GM21786 (cell line): ENCODE measurements at regions not wholly inside any gene's neighbourhood (a gene's known extent, or its start where the extent isn't known, plus 50 kb on each side); places are given as distances from the start of the nearest gene placed in this dataset.
"Not testable (repeated sequence)": the region's sequence is repeated elsewhere in the genome, so short reads cannot be mapped to it uniquely, and the experiment has no call there.

Experiments
- ATAC-seq: cut with Tn5 transposase; IDR thresholded peaks from one replicate; pipeline ENCODE4 v1.9.1; 2021; ENCODE audit not compliant: unreplicated experiment

- not testable (repeated sequence) for ATAC-seq
Observed at GRCh38 chr1:83481284-83481683, 517.6 kb downstream of the TTLL7 start.

DNA sequence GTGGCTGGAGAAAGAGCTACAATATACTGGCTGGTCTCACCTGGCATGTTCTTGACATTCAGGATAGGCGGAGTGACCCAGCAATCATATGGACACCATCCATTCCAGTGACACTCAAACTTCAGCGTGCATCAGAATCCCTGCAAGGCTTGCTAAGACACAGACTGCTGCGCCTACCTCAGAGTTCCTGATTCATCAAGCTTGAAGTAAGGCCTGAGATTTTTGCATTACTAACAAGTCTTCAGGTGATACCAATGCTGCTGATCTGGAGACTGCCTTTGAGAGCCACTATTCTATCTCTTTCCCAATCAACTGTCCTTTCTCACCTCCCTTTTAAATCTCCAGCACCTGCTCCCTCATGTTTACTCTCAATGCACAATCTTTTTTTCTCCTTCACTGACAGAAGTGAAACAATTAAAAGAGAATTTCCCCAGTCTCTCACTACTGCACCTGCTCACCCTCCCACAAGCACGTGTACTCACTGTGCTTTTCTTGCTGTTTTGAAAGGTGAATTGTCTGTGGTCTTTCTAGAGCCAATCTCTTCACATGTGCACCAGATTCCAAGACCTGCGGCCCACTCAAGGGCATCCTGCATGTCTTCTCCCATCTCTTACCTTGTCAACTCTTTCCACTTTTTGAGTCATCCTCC is 519.2 kb downstream of the TTLL7 start:
- peak; percentile 67 for ATAC-seq

GRCh38 chr1:83478127-83478526 is 520.8 kb downstream of the TTLL7 start:
- ATAC-seq: not testable (repeated sequence)

DNA sequence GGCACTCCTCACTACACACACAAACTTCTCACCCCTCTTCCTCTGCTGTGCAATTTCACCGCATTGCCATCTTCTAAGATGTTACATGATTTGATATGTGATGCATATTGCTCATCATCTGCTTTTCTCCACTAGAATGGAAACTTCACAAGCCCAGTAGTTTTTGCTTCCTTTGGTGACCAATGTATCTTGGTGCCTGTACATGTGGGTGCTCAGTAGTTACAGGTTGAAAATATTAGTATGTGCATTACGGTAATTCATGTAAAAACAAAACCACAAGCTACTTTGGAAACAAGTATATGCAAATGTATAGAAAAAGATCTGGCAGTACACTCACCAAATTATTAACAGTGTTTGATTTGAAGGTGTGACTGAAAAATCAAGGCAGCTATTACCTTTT is 522.4 kb downstream of the TTLL7 start:
- ATAC-seq: not testable (repeated sequence)

- ATAC-seq: not testable (repeated sequence)
Observed at GRCh38 chr1:83474946-83475345, 524.0 kb downstream of the TTLL7 start.

- not testable (repeated sequence) for ATAC-seq
Observed at GRCh38 chr1:83473986-83474385, 524.9 kb downstream of the TTLL7 start.

- not testable (repeated sequence) for ATAC-seq
Observed at GRCh38 chr1:83472066-83472465, 526.9 kb downstream of the TTLL7 start.

DNA sequence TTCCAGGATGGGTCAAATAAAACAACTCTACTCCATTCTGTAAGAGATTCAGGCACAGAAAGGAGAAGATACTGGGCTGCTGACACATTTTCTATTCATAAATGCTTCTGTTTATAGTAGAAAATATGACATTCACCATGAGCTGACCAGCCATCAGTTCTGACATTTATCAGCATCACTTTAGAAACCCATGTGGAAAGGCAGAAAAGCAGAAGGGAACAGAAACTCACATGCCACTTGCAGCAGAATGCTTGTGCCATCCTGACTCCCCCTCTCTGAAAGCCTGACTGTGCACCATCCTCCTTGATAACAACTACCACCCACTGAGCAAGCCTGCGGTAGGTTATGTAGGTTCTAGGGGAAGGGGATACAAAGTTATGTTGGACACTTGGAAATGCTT is 527.7 kb downstream of the TTLL7 start:
- peak; percentile 58 for ATAC-seq

DNA sequence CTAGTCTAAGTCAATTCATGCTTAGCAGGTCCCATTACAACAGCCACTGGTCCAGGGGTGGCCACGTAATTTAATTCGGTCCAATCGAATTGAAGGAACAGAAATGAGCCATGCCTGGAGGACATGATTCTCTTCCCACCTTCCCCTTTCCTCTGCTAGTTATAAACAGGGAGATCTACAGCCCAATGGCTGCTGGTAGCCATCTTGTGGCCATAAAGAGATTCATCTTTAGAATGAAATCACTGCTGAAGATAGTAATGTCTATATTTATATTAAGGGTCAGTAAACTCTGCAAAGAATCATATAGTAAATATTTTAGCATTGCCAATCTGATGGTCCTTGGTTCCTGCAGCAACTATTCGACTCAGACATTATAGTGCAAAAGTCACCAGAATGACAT is 530.6 kb downstream of the TTLL7 start:
- not testable (repeated sequence) for ATAC-seq

DNA sequence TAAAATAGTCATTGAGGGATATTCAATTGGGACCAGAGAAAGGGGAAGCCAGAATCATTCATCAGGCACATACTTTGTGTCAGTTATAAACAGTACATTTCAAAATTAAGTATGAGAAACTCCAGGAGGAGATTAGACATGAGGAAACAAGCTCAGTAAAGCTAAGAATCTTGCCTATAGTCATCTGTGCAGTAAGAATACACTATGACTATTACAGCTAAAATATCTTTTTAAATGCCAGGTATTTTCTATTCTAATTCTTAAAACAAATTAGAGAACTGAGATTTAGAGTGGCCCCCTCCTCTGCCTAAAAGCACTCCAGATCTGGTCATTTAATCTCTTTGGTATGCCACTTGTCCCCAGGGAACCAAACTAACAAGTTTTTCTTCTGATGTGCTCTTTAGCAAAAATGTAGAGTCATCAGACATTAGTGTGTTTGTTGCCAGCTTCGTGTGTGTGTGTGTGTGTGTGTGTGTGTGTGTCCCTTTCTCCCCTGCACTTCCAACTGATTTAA is 541.1 kb downstream of the TTLL7 start:
- ATAC-seq: peak; percentile 54

DNA sequence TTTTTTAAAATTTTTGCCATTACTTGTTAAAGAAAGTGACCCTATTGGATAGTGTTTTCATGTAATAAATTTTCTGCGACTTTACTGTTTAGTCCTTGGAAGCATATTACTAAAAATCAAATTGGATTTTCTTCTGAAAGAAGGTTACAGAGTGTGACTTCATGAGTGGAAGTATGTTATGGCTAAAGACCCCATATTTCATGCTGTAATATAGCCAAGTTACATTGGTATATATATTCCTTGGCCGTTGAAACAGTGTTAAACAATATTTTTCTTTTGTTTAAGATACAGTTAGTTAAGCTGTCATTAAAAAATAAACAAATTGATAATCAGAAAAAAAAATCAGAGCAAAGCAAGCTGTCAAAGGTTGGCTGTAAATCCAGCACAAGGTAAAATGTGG is 541.7 kb downstream of the TTLL7 start:
- ATAC-seq: not testable (repeated sequence)

GRCh38 chr1:83455753-83456152 is 543.2 kb downstream of the TTLL7 start:
- not testable (repeated sequence) for ATAC-seq

DNA sequence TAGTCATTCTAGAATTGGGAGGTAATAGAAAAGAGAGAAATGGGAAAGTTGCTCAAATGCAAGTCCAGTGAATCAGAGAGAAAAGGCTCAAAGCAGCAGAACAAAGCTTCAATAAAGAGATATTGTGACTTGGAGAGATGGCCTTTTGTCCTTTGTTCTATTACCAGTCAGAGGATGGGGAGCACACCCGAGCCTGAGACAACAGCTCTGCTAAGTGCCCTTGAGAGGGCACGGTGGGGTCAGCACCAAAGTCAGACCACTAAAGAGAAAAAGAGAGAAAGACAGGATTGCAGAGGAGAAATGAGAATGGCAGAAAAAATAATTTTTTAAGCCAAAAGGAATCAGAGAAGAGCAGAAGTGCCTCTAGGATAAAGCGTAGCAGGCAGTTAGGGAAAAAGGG is 553.1 kb downstream of the TTLL7 start:
- not testable (repeated sequence) for ATAC-seq

DNA sequence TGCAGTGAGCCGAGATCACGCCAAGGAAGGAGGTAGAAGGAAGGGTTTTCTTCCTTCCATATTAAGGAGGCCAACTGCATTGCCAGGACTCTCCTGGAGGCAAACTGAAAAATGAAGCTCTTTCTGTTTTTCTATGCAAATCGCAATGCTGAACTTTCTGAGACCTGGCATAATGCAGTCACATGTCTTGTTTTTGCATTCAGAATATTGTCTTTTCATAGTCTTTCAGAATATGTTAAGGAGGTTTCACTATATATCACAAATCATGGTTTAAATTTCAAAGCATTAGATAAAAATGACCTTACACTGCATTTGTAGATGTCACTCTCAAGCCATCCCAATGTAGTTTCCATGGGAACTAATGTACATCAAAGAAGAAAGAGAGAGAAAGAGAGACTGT is 556.5 kb downstream of the TTLL7 start:
- ATAC-seq: not testable (repeated sequence)

DNA sequence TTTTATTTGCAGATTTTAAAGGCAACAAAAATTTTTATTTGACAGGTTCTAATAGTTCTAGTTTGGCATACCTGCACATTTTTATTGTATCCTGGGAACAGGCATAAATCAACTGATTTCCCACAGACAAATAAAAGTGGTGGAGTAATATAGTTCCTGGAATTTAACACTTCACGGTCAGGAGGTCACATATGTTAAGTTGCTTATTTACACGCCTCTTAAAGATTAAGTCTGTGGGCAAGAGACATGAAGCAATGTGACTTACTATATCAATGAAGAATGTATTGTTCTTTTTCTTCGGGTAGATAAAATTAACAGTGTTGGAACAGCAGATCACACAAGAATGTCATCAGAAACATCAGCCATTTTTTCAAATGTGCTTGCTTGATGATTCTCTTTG is 558.3 kb downstream of the TTLL7 start:
- ATAC-seq: not testable (repeated sequence)

- not testable (repeated sequence) for ATAC-seq
Observed at GRCh38 chr1:83440021-83440420, 558.9 kb downstream of the TTLL7 start.

- not testable (repeated sequence) for ATAC-seq
Observed at GRCh38 chr1:83438316-83438715, 560.6 kb downstream of the TTLL7 start.

DNA sequence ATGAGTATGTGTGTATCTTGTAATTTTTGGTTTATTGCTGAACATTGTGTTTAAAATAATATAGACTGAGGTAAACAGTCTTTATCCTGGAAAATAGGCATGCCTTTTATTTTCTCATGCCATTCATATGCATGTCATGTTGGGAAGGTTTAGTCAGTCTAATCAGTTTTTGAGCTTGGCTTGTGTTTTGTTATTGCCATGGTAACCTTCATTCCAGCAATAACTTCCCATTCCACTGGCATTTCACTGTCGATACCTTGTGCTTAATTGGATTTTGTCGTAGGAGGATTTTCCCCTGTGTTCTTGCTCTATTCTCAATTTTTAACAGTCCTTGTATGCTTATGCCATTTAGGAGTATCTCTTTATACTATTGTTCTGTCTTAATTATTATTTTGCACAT is 563.6 kb downstream of the TTLL7 start:
- not testable (repeated sequence) for ATAC-seq

GRCh38 chr1:83427566-83427965 is 571.4 kb downstream of the TTLL7 start:
- ATAC-seq: not testable (repeated sequence)

DNA sequence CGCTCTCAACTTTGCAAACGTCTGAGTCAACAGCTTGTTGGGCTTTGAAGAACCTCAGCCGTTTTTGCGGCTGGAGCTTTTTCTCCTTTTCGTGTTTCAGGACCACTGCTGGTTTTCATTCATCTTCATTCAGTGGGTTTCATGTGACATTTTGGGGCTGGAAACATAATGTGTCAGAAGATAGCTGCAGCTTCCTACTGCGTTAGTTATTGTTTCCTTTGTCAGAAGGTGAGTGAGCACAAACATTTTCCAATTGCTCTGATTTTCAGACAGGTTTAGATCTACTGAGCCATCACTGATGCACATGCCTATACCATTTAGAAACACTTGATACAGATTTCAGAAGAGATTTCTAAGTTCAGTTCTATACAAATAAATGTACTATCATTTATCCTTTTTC is 575.5 kb downstream of the TTLL7 start:
- not testable (repeated sequence) for ATAC-seq

DNA sequence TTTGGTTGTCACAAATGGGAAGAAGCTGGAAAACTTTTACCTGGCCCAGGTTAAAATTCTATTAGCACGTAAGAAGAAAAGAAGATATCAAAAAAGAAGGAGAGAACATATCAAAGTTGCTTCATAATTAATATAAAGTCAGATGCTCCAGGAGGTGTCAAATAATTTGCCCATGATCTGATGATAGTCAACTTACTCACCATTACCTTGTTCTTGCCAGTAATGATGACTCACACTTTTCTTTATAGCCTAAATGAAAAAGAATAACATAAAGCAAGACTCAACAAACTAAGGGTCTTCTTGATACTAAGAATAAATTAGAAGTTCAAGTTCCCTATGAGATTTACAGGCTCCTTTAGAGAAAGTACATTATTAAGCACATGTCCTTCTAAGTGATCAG is 580.4 kb downstream of the TTLL7 start:
- no peak for ATAC-seq

DNA sequence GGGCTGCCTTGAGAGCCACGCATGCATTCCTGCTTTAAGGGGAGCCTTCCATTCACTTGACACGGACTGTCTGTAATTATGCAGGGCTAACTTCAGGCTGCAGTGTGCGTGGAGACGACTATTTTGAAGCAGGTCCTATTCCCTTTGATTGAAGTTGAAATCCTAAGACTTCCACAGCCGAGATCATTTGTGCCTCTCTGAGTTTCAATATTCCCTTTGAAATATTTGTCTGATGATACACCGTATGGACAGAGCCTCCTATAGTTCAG is 585.2 kb downstream of the TTLL7 start:
- not testable (repeated sequence) for ATAC-seq

DNA sequence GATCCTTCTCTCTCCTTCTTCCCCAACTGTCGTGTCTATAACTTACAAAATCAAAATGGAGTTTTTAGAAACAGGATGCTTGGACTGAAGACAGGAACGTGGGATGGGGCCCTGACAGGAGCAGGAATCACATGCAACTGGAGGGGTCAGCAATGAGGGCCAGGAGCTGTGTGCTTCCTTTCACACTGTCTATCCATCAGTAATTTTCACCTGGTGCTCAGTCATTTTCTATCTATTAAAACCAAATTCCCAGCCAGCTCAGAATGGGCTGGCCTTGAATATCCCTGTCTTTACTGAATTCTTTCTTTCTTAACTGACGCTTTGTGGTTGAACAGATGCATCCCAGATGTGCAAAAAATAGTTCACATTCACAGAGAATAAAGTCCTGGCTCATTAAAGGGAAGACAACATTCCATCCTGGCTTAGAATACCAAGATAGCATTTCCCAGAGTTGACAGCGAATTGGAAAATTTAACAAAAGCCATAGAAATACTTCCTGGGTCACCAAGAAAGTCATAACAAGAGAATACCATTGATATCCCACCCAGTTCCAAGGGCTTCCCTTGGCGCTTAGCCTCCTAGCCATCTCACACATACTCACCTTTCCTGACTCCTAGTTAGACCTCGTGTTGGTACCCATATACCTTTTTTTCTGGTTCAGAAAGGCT is 588.1 kb downstream of the TTLL7 start:
- not testable (repeated sequence) for ATAC-seq
